ENCODE measurements at regions not wholly inside any gene's neighbourhood (a gene's known extent, or its start where the extent isn't known, plus 50 kb on each side); places are given as distances from the start of the nearest gene placed in this dataset.
"Not testable (repeated sequence)": the region's sequence is repeated elsewhere in the genome, so short reads cannot be mapped to it uniquely, and the experiment has no call there.

DNA sequence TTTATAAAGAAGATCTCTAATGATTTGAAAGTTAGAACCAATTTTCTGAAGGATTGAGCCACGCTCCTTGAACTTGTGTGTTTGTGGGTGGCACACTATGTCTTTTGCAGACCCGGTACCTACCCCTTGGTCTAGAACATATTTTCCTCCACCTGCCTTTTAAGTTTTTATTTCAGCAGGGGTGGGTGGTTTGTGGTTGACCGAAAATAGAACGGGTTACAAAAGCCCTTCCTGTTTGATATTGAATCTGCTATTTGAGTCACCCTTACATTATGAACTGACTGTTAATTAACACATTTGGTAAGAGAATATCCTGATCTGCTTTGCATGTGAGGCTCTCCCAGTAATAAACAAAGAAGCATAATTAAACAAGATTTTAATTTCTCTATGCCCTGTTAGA, 697.5 kb downstream of the GOLGA6L6 start:
- TF ChIP-seq, protein P1, sequence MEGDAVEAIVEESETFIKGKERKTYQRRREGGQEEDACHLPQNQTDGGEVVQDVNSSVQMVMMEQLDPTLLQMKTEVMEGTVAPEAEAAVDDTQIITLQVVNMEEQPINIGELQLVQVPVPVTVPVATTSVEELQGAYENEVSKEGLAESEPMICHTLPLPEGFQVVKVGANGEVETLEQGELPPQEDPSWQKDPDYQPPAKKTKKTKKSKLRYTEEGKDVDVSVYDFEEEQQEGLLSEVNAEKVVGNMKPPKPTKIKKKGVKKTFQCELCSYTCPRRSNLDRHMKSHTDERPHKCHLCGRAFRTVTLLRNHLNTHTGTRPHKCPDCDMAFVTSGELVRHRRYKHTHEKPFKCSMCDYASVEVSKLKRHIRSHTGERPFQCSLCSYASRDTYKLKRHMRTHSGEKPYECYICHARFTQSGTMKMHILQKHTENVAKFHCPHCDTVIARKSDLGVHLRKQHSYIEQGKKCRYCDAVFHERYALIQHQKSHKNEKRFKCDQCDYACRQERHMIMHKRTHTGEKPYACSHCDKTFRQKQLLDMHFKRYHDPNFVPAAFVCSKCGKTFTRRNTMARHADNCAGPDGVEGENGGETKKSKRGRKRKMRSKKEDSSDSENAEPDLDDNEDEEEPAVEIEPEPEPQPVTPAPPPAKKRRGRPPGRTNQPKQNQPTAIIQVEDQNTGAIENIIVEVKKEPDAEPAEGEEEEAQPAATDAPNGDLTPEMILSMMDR (conservative IDR thresholded peaks at IDR 0.05), result not testable (repeated sequence)
- TF ChIP-seq EZH2 (IDR thresholded peaks at IDR 0.05; ENCODE audit: low read depth), result not testable (repeated sequence)
